CD4-positive, alpha-beta T cell treated with Interleukin-4 for 1 hour (primary cell): ENCODE measurements at regions not wholly inside any gene's neighbourhood (a gene's known extent, or its start where the extent isn't known, plus 50 kb on each side); places are given as distances from the start of the nearest gene placed in this dataset.

Experiments
- DNase-seq, 2 donors: peaks; one replicate each; pipeline ENCODE4 v3.0.0-alpha.2; 2020 to 2022

DNA sequence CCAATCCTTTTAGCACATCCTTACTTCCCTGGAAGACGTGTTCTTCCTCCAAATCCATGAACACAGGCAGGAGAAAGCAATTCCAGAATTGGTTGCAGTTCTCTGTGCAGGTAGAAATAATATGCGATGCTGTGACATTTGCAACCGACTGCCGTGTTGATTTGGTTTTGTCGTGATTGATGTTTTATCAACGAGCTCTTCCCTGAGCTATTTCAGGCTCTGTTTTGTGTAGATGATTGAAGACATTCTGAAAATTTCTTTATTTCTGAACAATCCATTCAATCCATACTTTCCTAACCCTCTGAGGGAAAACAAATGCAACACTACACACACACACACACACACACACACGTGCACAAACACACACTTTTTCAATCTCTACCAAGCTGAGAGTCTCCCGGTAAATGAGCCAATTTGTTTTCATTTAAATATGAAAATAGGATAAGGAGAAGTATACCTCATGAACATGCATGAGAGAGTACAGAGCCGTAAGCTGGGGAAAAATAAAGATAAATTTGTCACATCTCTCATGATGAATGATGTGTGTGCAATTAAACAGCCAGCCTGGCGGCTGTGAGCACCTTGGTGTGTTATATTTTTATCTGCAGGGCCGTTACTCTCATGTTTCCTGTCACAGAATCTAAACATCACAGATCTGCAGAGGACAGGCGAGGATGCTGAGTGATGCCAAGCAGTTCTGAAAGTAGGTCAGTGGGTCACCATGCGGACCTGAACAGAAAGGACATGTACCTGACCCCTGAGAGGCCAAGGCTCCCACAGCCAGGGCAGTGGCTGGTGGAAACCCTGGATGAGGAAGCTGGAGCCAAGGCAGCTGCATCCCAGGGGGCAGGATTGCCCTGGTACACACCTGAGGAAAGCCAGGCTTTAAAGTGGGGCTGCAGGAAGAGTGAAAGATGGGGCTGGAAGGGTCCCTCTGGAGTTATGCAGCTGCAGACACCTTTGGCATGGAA, 64.8 kb downstream of the PDCL3 start:
- DNase-seq, result no peak

- DNase-seq, result no peak
Measured at GRCh38 chr2:100628506-100628905, 65.7 kb downstream of the PDCL3 start.

GRCh38 chr2:100629309-100629708, 66.5 kb downstream of the PDCL3 start:
- no peak for DNase-seq

- DNase-seq, result no peak
Measured at GRCh38 chr2:100630473-100630977, 67.7 kb downstream of the PDCL3 start.

GRCh38 chr2:100632037-100632436, 69.2 kb downstream of the PDCL3 start:
- no peak for DNase-seq

- no peak for DNase-seq
Measured at GRCh38 chr2:100632759-100633158, 70.0 kb downstream of the PDCL3 start.

GRCh38 chr2:100639588-100640390, 77.0 kb downstream of the PDCL3 start:
- DNase-seq, result no peak

DNA sequence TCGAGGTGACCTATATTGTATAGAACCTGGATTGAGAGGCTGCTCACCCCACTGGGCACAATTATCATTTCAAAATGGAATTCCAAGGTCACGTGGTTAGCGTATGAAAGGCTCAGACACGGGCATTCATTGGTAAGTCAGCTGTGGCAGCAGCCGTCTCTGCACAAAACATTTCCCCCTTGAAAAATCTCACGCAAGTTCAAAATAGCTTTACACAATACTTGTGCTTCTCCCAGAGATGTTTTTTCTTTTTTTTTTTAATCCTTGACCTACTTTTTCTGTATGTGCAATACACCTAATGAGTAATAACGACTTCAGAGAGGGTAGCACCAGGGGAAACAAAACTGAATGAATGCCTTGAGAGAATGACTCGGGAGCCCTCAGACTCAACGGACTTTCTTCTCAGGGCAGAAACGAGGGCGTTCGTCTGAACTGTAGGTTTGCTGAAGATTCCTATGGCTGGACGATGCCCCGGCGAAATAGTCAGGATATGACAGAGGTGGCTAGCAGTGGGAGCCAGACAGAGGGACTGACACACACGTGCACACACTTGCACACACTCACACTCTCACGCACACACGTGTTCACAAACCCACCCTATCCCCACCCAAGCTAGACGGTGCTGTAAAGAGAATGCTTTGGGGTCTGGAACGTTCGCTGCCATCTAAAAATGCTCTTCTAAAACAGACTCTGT, 77.8 kb downstream of the PDCL3 start:
- DNase-seq, result no peak

GRCh38 chr2:100641125-100641435, 78.3 kb downstream of the PDCL3 start:
- DNase-seq, result no peak

GRCh38 chr2:100642425-100642824, 79.6 kb downstream of the PDCL3 start:
- no peak for DNase-seq

DNA sequence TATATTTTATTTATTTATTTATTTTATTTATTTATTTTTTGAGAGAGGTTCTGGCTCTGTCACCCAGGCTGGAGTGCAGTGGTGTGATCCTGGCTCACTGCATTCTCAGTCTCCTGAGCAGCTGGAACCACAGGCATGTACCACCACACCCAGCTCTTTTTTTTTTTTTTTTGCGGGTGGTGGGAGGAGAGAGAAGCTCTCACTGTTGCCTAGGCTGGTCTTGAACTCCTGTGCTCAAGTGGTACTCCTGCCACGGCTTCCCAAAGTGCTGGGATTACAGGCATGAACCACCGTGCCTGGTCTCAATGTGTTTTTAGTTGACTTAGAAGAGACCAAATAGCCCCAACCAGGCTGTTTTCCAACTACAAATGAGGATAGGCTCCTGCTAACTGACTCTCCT, 80.7 kb downstream of the PDCL3 start:
- no peak for DNase-seq

DNA sequence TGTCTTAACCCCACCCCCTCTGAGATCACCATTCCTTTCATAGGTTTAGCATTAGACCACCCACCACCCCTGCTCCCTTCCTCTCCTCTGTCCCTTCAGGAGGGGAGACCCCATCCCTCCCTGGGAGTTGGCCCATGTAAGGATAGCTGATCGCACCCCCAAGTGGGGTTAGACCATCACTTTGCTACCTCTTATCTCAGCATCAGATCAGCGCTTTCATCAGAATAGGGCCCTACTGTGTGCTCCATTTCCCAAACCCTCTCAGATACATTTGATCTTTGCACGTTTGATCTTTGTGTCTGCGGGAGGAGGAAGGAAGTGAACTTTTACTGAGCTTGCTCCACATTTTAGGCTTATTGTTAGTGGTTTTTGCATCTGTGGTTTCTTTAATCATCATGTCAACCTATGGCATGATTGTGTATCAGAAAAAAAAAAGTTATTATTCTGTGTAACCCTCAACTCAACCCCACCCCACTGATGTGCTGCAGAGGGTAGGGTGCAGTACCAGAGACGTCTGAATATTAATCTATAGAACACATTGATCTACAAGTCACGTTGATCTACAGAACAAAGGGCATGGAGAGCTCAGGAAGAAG, 81.2 kb downstream of the PDCL3 start:
- DNase-seq, result peak; percentile 49 to 77

GRCh38 chr2:100645695-100646429, 83.1 kb downstream of the PDCL3 start:
- DNase-seq, result no peak

- DNase-seq, result no peak
Measured at GRCh38 chr2:100647709-100648108, 84.9 kb downstream of the PDCL3 start.

GRCh38 chr2:100650151-100650550, 87.4 kb downstream of the PDCL3 start:
- no peak for DNase-seq

DNA sequence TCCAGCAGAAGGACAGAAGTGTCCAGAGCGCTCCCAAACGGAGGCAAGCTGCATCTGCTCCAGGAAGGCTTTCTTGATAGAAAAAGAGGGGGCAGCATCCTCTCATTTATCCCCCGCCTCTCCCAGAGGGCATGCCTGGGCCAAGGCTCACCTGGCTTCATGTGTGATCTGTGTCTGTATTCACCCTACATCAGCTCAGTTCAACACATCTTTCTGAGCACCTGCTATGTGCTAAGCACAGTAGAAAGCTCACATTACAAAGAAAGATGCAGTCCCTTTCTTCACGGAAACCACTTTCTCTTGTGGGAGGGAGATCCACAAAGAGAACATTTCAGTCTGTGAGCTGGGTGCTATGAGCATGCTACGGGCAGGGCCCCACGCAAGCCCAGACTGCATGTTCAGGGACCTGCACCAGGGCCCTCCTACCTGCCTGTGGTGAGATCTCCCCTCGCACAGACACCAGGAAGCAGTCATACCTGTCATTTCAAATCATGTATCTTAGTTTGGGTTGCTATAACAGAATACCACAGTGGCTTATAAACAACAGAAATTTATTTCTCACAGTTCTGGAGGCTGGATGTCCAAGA, 90.7 kb downstream of the PDCL3 start:
- DNase-seq, result peak; percentile 10 to 56

GRCh38 chr2:100654611-100655010, 91.8 kb downstream of the PDCL3 start:
- DNase-seq, result no peak

- no peak for DNase-seq
Measured at GRCh38 chr2:100655446-100655845, 92.7 kb downstream of the PDCL3 start.

- no peak for DNase-seq
Measured at GRCh38 chr2:100655936-100656534, 93.2 kb downstream of the PDCL3 start.

DNA sequence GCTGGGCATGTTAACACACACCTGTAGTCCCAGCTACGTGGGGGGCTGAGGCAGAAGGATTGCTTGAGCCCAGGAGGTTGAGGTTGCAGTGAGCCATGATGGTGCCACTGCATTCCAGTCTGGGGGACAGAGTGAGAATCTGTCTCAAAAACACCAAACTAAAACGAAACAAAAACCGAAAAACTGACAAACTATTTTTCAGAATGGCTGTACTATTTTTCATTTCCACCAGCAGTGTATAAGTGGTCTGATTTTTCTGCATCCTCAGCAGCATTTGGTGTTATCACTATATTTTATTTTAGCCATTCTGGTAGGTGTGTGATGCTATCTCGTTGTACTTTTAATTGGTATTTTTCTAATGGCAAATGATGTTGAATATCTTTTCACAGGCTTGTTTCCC, 95.2 kb downstream of the PDCL3 start:
- DNase-seq, result no peak
